OCI-LY3 (cell line): ENCODE measurements at regions not wholly inside any gene's neighbourhood (a gene's known extent, or its start where the extent isn't known, plus 50 kb on each side); places are given as distances from the start of the nearest gene placed in this dataset.

Experiments
- EZH2phosphoT487 ChIP-seq: fragments of 200-600 bp; shearing (Covaris generic); IDR thresholded peaks from 2 replicates; pipeline ENCODE4 v1.6.1; 2018; ENCODE audit warnings: antibody characterized with exemption, mixed run types, low read depth
- TF ChIP-seq, protein P1 (sequence below): fragments of 200-600, 300-600 bp; sonication (generic); IDR thresholded peaks from 2 replicates; pipeline ENCODE4 v1.5.1; 2014; ENCODE audit warnings: antibody characterized with exemption, low read length, low read depth

DNA sequence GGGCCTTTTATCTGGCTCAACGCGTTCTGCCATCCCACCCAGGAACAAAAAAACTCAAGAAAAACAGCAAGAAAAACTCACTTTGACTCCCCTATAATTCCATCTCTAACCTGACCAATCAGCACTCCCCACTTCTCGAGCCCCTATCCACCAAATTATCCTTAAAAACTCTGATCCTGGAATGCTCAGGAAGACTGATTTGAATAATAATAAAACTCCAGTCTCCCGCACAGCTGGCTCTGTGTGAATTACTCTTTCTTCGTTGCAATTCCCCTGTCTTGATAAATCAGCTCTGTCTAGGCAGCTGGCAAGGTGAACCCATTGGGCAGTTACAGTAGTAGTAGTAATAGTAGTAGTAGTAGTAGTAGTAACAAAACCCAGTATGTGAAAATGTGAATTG lies 165.7 kb upstream of the CASK start:
- TF ChIP-seq, protein P1, sequence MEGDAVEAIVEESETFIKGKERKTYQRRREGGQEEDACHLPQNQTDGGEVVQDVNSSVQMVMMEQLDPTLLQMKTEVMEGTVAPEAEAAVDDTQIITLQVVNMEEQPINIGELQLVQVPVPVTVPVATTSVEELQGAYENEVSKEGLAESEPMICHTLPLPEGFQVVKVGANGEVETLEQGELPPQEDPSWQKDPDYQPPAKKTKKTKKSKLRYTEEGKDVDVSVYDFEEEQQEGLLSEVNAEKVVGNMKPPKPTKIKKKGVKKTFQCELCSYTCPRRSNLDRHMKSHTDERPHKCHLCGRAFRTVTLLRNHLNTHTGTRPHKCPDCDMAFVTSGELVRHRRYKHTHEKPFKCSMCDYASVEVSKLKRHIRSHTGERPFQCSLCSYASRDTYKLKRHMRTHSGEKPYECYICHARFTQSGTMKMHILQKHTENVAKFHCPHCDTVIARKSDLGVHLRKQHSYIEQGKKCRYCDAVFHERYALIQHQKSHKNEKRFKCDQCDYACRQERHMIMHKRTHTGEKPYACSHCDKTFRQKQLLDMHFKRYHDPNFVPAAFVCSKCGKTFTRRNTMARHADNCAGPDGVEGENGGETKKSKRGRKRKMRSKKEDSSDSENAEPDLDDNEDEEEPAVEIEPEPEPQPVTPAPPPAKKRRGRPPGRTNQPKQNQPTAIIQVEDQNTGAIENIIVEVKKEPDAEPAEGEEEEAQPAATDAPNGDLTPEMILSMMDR, result no peak
- no peak for TF ChIP-seq EZH2phosphoT487
